ENCODE measurements at regions not wholly inside any gene's neighbourhood (a gene's known extent, or its start where the extent isn't known, plus 50 kb on each side); places are given as distances from the start of the nearest gene placed in this dataset.

GRCh38 chr16:55248058-55248457, 75.9 kb upstream of the IRX6 start:
- TF ChIP-seq CTCF (IDR thresholded peaks at IDR 0.05) (no peak), EZH2 (IDR thresholded peaks at IDR 0.05; ENCODE audit: borderline replicate concordance, insufficient read depth, low read depth, low read length, poor library complexity, severe bottlenecking) (no peak)
